ENCODE measurements at regions not wholly inside any gene's neighbourhood (a gene's known extent, or its start where the extent isn't known, plus 50 kb on each side); places are given as distances from the start of the nearest gene placed in this dataset.
A peak's percentile ranks its signal among the peaks of the same experiment; 100 is the strongest.

DNA sequence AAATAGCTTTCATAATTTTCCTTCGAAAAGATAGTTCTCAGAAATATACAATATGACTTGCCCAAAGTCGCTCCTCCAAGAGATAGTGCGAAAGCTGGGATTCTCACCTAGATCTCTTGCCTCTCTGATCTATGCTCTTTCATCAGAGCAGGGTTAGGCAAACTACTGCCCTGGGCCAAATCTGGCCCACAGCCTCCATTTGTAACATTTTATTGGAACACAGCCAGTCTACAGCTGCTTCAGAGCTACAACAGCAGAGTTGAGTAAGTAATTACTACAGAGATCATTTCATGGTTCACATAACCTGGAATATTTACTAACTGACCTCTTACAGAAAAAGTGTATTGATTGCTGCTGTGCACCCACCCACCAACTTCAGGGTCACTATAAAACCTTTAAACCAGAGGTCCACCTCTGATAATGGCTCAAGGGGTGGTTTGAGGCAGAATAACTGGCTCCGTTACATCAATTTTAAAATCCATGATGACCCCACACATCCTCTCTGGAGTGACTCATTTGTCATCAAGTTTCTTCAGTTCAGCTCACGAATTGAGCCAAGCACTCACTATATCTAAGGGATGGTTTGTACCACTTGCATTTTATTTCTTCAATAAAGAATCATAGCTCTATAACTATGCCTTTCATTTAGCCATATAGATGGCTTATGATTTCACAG is 1019.0 kb downstream of the XPNPEP1 start:
- no peaks in the 10 kb centered on the region for H3K9me3 ChIP-seq
- H3K27ac ChIP-seq: no peak overlapping the region
- no peak overlapping the region for H3K4me3 ChIP-seq
- intact Hi-C loops (cut with DNase I; ENCODE audit: low total_unique reads): no loop called here
- TF ChIP-seq, protein P1, sequence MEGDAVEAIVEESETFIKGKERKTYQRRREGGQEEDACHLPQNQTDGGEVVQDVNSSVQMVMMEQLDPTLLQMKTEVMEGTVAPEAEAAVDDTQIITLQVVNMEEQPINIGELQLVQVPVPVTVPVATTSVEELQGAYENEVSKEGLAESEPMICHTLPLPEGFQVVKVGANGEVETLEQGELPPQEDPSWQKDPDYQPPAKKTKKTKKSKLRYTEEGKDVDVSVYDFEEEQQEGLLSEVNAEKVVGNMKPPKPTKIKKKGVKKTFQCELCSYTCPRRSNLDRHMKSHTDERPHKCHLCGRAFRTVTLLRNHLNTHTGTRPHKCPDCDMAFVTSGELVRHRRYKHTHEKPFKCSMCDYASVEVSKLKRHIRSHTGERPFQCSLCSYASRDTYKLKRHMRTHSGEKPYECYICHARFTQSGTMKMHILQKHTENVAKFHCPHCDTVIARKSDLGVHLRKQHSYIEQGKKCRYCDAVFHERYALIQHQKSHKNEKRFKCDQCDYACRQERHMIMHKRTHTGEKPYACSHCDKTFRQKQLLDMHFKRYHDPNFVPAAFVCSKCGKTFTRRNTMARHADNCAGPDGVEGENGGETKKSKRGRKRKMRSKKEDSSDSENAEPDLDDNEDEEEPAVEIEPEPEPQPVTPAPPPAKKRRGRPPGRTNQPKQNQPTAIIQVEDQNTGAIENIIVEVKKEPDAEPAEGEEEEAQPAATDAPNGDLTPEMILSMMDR (IDR thresholded peaks at IDR 0.05 in 8 of 11, conservative IDR thresholded peaks at IDR 0.05 in 3 of 11): no peak
- TF ChIP-seq POLR2AphosphoS5 (IDR thresholded peaks at IDR 0.05): no peak
- 82 to 89% (median 84%) methylated on average over 5 of the region's 5 CpGs for WGBS, 5 donors
- no peak for DNase-seq
- peaks cover 0 to 13% (median 3%) of the 10 kb centered on the region in 6 donors for H3K4me1 ChIP-seq
- no peaks in the 10 kb centered on the region for H3K27me3 ChIP-seq (replicated peaks in 1 of 7)
- H3K36me3 ChIP-seq: no peaks in the 10 kb centered on the region

DNA sequence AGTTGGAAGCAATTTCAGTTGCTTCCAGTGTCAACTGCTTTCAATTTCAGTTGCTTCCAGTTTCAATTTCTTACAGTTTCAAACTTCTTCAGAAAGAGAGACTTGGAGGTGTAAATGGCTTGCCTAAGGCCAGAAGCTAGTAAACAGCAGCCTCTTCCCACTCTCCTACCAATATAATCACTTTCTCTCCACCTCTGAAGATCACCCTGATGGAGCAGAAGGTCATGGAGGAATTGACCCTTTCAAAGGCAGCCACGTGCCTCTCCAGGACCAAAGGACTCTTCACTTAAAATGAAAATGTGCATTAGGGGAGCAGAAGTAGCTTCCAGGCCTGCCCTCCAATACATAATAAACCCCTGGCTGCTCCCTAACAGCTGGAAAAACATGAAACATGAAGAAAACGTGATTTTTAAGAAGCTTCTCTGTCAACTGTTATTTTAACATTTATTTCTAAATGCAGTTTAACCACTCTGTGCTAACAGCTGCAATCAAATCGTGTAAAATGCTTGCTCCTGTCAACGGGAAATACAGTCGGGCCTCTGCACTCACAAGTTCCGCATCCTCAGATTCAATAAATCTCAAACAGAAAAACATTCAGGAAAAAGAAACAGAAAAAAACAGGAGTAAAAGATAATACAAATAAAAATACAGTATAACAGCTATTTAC is 1020.6 kb downstream of the XPNPEP1 start:
- TF ChIP-seq, protein P1 (IDR thresholded peaks at IDR 0.05 in 8 of 11, conservative IDR thresholded peaks at IDR 0.05 in 3 of 11): no peak
- TF ChIP-seq POLR2A (IDR thresholded peaks at IDR 0.05) (no peak), POLR2AphosphoS5 (IDR thresholded peaks at IDR 0.05) (no peak)
- no peaks in the 10 kb centered on the region for H3K36me3 ChIP-seq
- peaks cover 0 to 13% (median 3%) of the 10 kb centered on the region in 6 donors for H3K4me1 ChIP-seq
- H3K27me3 ChIP-seq (replicated peaks in 1 of 7): no peaks in the 10 kb centered on the region
- peak overlapping the region in 2 of 8 donors; percentile 22 to 23 for H3K27ac ChIP-seq
- no peaks in the 10 kb centered on the region for H3K9me3 ChIP-seq
- no peak for DNase-seq
- WGBS, 5 donors: 57 to 67% (median 63%) methylated on average over 6 of the region's 6 CpGs
- intact Hi-C loops (cut with DNase I; ENCODE audit: low total_unique reads): no loop called here
- no peak overlapping the region for H3K4me3 ChIP-seq

DNA sequence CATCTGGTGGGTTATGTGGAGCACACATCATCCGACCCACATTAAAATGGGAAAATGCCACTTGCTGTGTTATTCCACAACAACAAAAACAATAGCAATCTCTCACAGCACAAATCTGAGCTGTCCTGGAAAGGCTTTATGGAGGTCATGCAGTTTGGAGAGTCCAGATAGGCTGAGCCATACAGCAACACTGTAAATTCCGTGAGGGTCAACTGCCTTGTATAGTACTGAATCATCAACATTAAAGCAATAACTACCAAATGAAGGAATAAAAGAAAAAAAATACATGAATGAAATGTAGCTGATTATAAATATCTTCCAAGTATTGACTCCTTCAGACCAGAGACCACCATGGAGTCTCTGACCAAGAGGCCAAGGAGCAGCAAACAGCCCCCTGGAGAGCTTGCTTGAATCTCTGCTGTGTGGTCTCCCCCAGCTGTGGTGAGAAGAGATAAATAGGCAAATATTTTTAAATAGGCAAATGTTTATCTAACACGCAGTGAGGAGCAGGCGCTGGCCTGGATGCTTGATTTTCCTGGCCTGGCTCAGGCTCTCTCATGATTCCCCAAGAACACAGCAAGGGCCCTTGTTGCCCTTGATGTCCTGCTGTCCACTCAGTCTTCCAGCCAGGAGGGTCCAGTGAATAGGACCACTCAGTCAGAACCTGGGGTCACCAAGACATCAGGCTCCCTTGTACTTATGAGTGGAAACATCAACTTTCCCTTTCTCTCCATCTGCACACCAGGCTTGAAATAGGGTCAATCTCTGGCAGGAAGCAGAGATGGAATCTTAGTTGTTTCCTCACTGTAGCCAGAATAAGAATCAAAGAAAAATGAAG is 1021.3 kb downstream of the XPNPEP1 start:
- Histone ChIP-seq H3K4me1 (peaks cover 0 to 13% (median 3%) of the 10 kb centered on the region in 6 donors), H3K9me3 (no peaks in the 10 kb centered on the region), H3K4me3 (no peak overlapping the region), H3K27ac (peak overlapping the region in 2 of 8 donors; percentile 22 to 23), H3K36me3 (no peaks in the 10 kb centered on the region), H3K27me3 (replicated peaks in 1 of 7) (no peaks in the 10 kb centered on the region)
- TF ChIP-seq, protein P1 (IDR thresholded peaks at IDR 0.05 in 8 of 11, conservative IDR thresholded peaks at IDR 0.05 in 3 of 11): no peak
- TF ChIP-seq POLR2AphosphoS5 (IDR thresholded peaks at IDR 0.05) (no peak), POLR2A (IDR thresholded peaks at IDR 0.05) (no peak)
- 82 to 94% (median 87%) methylated on average over 4 of the region's 4 CpGs for WGBS, 5 donors
- DNase-seq: no peak
- intact Hi-C loops (cut with DNase I; ENCODE audit: low total_unique reads): no loop called here

DNA sequence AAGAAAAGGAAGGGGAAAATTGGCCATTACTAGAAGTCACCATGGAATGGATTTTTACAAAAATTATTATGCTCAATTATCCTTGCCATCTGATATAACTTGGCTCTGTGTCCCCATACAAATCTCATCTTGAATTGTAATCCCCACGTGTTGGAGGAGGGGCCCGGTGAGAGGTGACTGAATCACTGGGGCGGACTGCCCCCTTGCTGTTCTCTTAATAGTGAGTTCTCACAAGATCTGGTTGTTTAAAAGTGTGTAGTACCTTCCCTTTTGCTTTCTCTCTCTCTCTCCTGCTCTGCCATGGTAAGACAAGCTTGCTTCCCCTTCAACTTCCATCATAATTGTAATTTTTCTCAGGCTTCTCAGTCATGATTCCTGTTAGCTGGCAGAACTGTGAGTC is 1023.6 kb downstream of the XPNPEP1 start:
- Histone ChIP-seq H3K27me3 (replicated peaks in 1 of 7) (no peaks in the 10 kb centered on the region), H3K4me3 (no peak overlapping the region), H3K36me3 (no peaks in the 10 kb centered on the region), H3K4me1 (peaks cover 0 to 13% (median 3%) of the 10 kb centered on the region in 6 donors), H3K9me3 (no peaks in the 10 kb centered on the region), H3K27ac (no peak overlapping the region)
- intact Hi-C loops (cut with DNase I; ENCODE audit: low total_unique reads): no loop called here
- TF ChIP-seq POLR2AphosphoS5 (IDR thresholded peaks at IDR 0.05): no peak
- TF ChIP-seq POLR2A (IDR thresholded peaks at IDR 0.05): no peak
- TF ChIP-seq, protein P1 (IDR thresholded peaks at IDR 0.05 in 8 of 11, conservative IDR thresholded peaks at IDR 0.05 in 3 of 11): no peak
- no peak for DNase-seq
- 42 to 62% (median 52%) methylated on average over 3 of the region's 3 CpGs for WGBS, 5 donors

Measured in spleen (tissue), 11 donors.